HG02852 (cell line): ENCODE measurements at regions not wholly inside any gene's neighbourhood (a gene's known extent, or its start where the extent isn't known, plus 50 kb on each side); places are given as distances from the start of the nearest gene placed in this dataset.
"Not testable (repeated sequence)": the region's sequence is repeated elsewhere in the genome, so short reads cannot be mapped to it uniquely, and the experiment has no call there.

Experiments
- ATAC-seq: cut with Tn5 transposase; IDR thresholded peaks from one replicate; pipeline ENCODE4 v1.9.1; 2021; ENCODE audit warnings: mild to moderate bottlenecking, moderate library complexity; ENCODE audit not compliant: unreplicated experiment

GRCh38 chr6:142633317-142633716, 311.7 kb downstream of the HIVEP2 start:
- no peak for ATAC-seq

GRCh38 chr6:142635130-142635529, 309.8 kb downstream of the HIVEP2 start:
- ATAC-seq = no peak

GRCh38 chr6:142637624-142638351, 307.2 kb downstream of the HIVEP2 start:
- no peak for ATAC-seq

GRCh38 chr6:142642651-142643050, 302.3 kb downstream of the HIVEP2 start:
- ATAC-seq = no peak

- no peak for ATAC-seq
Measured at GRCh38 chr6:142644866-142645265, 300.1 kb downstream of the HIVEP2 start.

GRCh38 chr6:142645663-142646062, 299.3 kb downstream of the HIVEP2 start:
- no peak for ATAC-seq

- no peak for ATAC-seq
Measured at GRCh38 chr6:142647449-142648035, 297.4 kb downstream of the HIVEP2 start.

- ATAC-seq = no peak
Measured at GRCh38 chr6:142648036-142648451, 296.9 kb downstream of the HIVEP2 start.

- ATAC-seq = no peak
Measured at GRCh38 chr6:142648526-142648925, 296.4 kb downstream of the HIVEP2 start.

GRCh38 chr6:142649438-142650234, 295.3 kb downstream of the HIVEP2 start:
- ATAC-seq = not testable (repeated sequence)

- ATAC-seq = no peak
Measured at GRCh38 chr6:142651384-142651783, 293.6 kb downstream of the HIVEP2 start.

GRCh38 chr6:142653710-142654420, 291.1 kb downstream of the HIVEP2 start:
- ATAC-seq = no peak

GRCh38 chr6:142659661-142660060, 285.3 kb downstream of the HIVEP2 start:
- no peak for ATAC-seq

GRCh38 chr6:142665393-142665792, 279.6 kb downstream of the HIVEP2 start:
- no peak for ATAC-seq

GRCh38 chr6:142666599-142667185, 278.3 kb downstream of the HIVEP2 start:
- ATAC-seq = no peak

GRCh38 chr6:142669471-142670351, 275.3 kb downstream of the HIVEP2 start:
- no peak for ATAC-seq

GRCh38 chr6:142671791-142672190, 273.2 kb downstream of the HIVEP2 start:
- ATAC-seq = peak; percentile 45

- ATAC-seq = no peak
Measured at GRCh38 chr6:142675517-142675916, 269.5 kb downstream of the HIVEP2 start.

GRCh38 chr6:142676027-142676443, 268.9 kb downstream of the HIVEP2 start:
- ATAC-seq = no peak
